ENCODE measurements at regions not wholly inside any gene's neighbourhood (a gene's known extent, or its start where the extent isn't known, plus 50 kb on each side); places are given as distances from the start of the nearest gene placed in this dataset.

GRCh38 chr13:87867426-87867825, 196.3 kb downstream of the SLITRK5 start:
- no peak overlapping the region for H2AK5ac ChIP-seq (ENCODE audit: low read depth, low read length)
- dilution Hi-C loops (cut with HindIII; ENCODE audit: low sequenced_read_pairs, unreplicated experiment) (no loop called here), in situ Hi-C loops (cut with MboI; ENCODE audit: low sequenced_read_pairs) (no loop called here), intact Hi-C loops (cut with micrococcal nuclease) (no loop called here)
- no peak overlapping the region for H2BK5ac ChIP-seq (ENCODE audit: low read depth, low read length, poor library complexity, severe bottlenecking)
- H4K5ac ChIP-seq (ENCODE audit: low read depth, low read length), result no peak overlapping the region
- no peak overlapping the region for H2BK120ac ChIP-seq (ENCODE audit: low read depth, low read length)
- H2BK15ac ChIP-seq (ENCODE audit: low read depth, low read length), result no peak overlapping the region
- no peaks in the 10 kb centered on the region for H3K36me3 ChIP-seq (ENCODE audit: control insufficient read depth, insufficient read depth, low read length)
- no peak overlapping the region for H3K4ac ChIP-seq (ENCODE audit: low read depth, low read length)
- H3K18ac ChIP-seq (ENCODE audit: low read depth, low read length), result no peak overlapping the region
- H2AFZ ChIP-seq (replicated peaks; ENCODE audit: low read length, poor library complexity), result no peak overlapping the region
- H2BK20ac ChIP-seq (ENCODE audit: low read depth, low read length), result no peak overlapping the region
- H4K91ac ChIP-seq (ENCODE audit: insufficient read depth, low read depth, low read length), result no peak overlapping the region
- ChIA-PET POLR2A (ENCODE audit: unreplicated experiment) (no interaction called here), CTCF (no interaction called here)
- H3K4me2 ChIP-seq (ENCODE audit: low read depth, low read length), result no peak overlapping the region
- H3K4me3 ChIP-seq (ENCODE audit: insufficient read depth, low read depth, low read length), result no peak overlapping the region
- no peak overlapping the region for H3K27ac ChIP-seq (ENCODE audit: insufficient read depth, low read length)
- ATAC-seq (ENCODE audit: low read depth) (no peak), DNase-seq (no peak)
- no peak overlapping the region for H3K14ac ChIP-seq (replicated peaks; ENCODE audit: low read depth, low read length)
- no peak overlapping the region for H3K56ac ChIP-seq (ENCODE audit: extremely low read depth, insufficient read depth, low read length)
- H3K79me1 ChIP-seq (ENCODE audit: low read depth in 1 of 2, low read length in 2 of 2), result no peaks in the 10 kb centered on the region
- H2AK9ac ChIP-seq (replicated peaks; ENCODE audit: low read depth, low read length, poor library complexity), result no peak overlapping the region
- no CpG with 5 or more reads among the region's 3 CpGs for WGBS, 2 experiments (ENCODE audit: extremely low coverage in 2 of 2, insufficient read length in 1 of 2)
- no peaks in the 10 kb centered on the region for H3K9me3 ChIP-seq (ENCODE audit: control insufficient read depth, insufficient read depth, low read length)
- TF ChIP-seq MAFK (IDR thresholded peaks at IDR 0.05; ENCODE audit: low read depth, low read length), result no peak
- TF ChIP-seq RAD21 (IDR thresholded peaks at IDR 0.05; ENCODE audit: low read length), result no peak
- TF ChIP-seq SMC3 (IDR thresholded peaks at IDR 0.05; ENCODE audit: low read depth, low read length), result no peak
- TF ChIP-seq POLR2A (IDR thresholded peaks at IDR 0.05; ENCODE audit: low read depth, low read length), result no peak
- no peak for TF ChIP-seq CHD1 (IDR thresholded peaks at IDR 0.05; ENCODE audit: low read depth, low read length)
- no peak for TF ChIP-seq MAZ (IDR thresholded peaks at IDR 0.05; ENCODE audit: borderline replicate concordance, low read depth, low read length)
- no peak for TF ChIP-seq NFE2L2 (IDR thresholded peaks at IDR 0.05; ENCODE audit: low read depth, low read length)
- no peak for TF ChIP-seq RFX5 (IDR thresholded peaks at IDR 0.05; ENCODE audit: low read depth, low read length)
- TF ChIP-seq FOS (IDR thresholded peaks at IDR 0.05; ENCODE audit: low read depth, low read length), result no peak
- no peak for TF ChIP-seq CTCF (conservative IDR thresholded peaks at IDR 0.05; ENCODE audit: low read depth, low read length)
- TF ChIP-seq USF2 (IDR thresholded peaks at IDR 0.05; ENCODE audit: low read depth, low read length), result no peak
- no peak for TF ChIP-seq BHLHE40 (IDR thresholded peaks at IDR 0.05; ENCODE audit: low read depth, low read length)
- no peak for TF ChIP-seq ELK1 (IDR thresholded peaks at IDR 0.05; ENCODE audit: borderline replicate concordance, low read depth, low read length)
- no peak for TF ChIP-seq RCOR1 (IDR thresholded peaks at IDR 0.05; ENCODE audit: insufficient replicate concordance, low read length)
- TF ChIP-seq MXI1 (IDR thresholded peaks at IDR 0.05; ENCODE audit: borderline replicate concordance, low read depth, low read length), result no peak
- no TSS peak for BruUV-seq (replicated peaks)
- H3K9ac ChIP-seq (ENCODE audit: low read depth, low read length), result no peak overlapping the region
- H4K8ac ChIP-seq (ENCODE audit: low read depth in 2 of 2, low read length in 2 of 2), result no peak overlapping the region
- H4K20me1 ChIP-seq (ENCODE audit: insufficient read depth, low read length), result no peaks in the 10 kb centered on the region
- no peaks in the 10 kb centered on the region for H3K27me3 ChIP-seq (ENCODE audit: control insufficient read depth, insufficient read depth, low read length)
- H3K23ac ChIP-seq (ENCODE audit: low read depth, low read length), result no peak overlapping the region
- no peaks in the 10 kb centered on the region for H3K4me1 ChIP-seq (ENCODE audit: control insufficient read depth, insufficient read depth, low read length)
- no peaks in the 10 kb centered on the region for H3K9me1 ChIP-seq (ENCODE audit: insufficient read depth, low read length)

All from IMR-90 (cell line).